Natural killer cell (primary cell): ENCODE measurements at regions not wholly inside any gene's neighbourhood (a gene's known extent, or its start where the extent isn't known, plus 50 kb on each side); places are given as distances from the start of the nearest gene placed in this dataset.

Source experiments
- ATAC-seq, 3 donors: fragments of 150-1000 bp in 2 of 3; fragments of 200-7000 bp in 1 of 3; cut with Tn5 transposase; 1 replicate in 1 of 3; 2 replicates in 2 of 3; pipeline ENCODE4 v1.10.0; 2021; ENCODE audit warnings: mild to moderate bottlenecking in 2 of 3, moderate library complexity in 2 of 3
- DNase-seq, 2 donors: peaks; one replicate each; pipeline versions ENCODE4 v3.0.0 to v3.0.0-alpha.2; 2013 to 2021; ENCODE audit warnings: mixed read lengths in 1 of 2
- H3K27ac ChIP-seq: one replicate; pipeline ENCODE4 v1.5.1; 2013; ENCODE audit warnings: mild to moderate bottlenecking, low read length
- H3K27me3 ChIP-seq: one replicate; pipeline ENCODE4 v1.6.1; 2013; ENCODE audit warnings: low read length; ENCODE audit not compliant: control insufficient read depth, insufficient read depth
- H3K36me3 ChIP-seq: one replicate; pipeline ENCODE4 v1.6.1; 2013; ENCODE audit warnings: low read length; ENCODE audit not compliant: control insufficient read depth, insufficient read depth
- H3K4me1 ChIP-seq: one replicate; pipeline ENCODE4 v1.6.1; 2013; ENCODE audit warnings: low read length; ENCODE audit not compliant: control insufficient read depth, insufficient read depth
- H3K4me3 ChIP-seq: one replicate; pipeline ENCODE4 v1.5.1; 2013; ENCODE audit warnings: low read length
- H3K9me3 ChIP-seq: one replicate; pipeline ENCODE4 v1.6.1; 2013; ENCODE audit warnings: low read length; ENCODE audit not compliant: control insufficient read depth, insufficient read depth
- H3K27ac Mint-ChIP-seq, 2 donors: one replicate each; pipeline ENCODE4 v1.8.0; 2022; ENCODE audit warnings: mild to moderate bottlenecking in 2 of 2, mixed read lengths in 2 of 2, moderate library complexity in 1 of 2
- H3K27me3 Mint-ChIP-seq, 2 donors: one replicate each; pipeline ENCODE4 v1.8.0; 2022; ENCODE audit warnings: low read depth in 2 of 2, mixed read lengths in 2 of 2
- H3K36me3 Mint-ChIP-seq: one replicate; pipeline ENCODE4 v1.8.0; 2022; ENCODE audit warnings: mixed read lengths
- H3K4me1 Mint-ChIP-seq, 2 donors: one replicate each; pipeline ENCODE4 v1.8.0; 2022; ENCODE audit warnings: mixed read lengths in 2 of 2
- H3K4me3 Mint-ChIP-seq: one replicate; pipeline ENCODE4 v1.8.0; 2022; ENCODE audit warnings: mild to moderate bottlenecking, moderate library complexity, mixed read lengths
- H3K9me3 Mint-ChIP-seq, 2 donors: one replicate each; pipeline ENCODE4 v1.8.0; 2022; ENCODE audit warnings: mixed read lengths in 2 of 2
- WGBS: methylation state at CpG from one replicate; pipeline ENCODE4 v1.1.7; 2013; ENCODE audit warnings: missing lambda C conversion rate; ENCODE audit not compliant: insufficient coverage; 5-methylcytosine and 5-hydroxymethylcytosine counted together
- intact Hi-C: fragments of 100-400 bp; cut with micrococcal nuclease; formaldehyde crosslinking; loops from one replicate; pipeline ENCODE4 v1.14.2; 2022
- TF ChIP-seq, protein P1 (sequence below): fragments of 200-600 bp; IDR thresholded peaks from one replicate; pipeline ENCODE4 v1.8.0; 2022; ENCODE audit warnings: antibody characterized with exemption

DNA sequence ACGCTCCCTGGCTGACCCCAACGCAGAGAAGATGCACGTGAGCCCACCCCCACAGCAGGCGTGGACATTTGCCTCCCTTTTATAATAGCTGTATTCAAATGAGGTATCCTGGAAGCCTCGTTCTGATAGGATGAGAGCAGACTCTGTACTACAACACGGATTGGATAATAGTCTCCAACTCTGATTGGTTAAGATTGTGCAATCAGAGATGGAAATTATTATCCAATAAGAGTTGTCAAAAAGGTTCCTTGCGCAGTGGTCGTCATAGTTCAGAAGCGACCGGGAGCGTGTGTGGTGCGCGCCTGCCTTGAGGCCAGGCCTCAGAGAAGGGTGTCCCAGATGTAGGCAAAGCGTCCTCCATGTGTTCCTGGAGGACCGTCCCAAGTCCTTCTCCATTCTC, 104.6 kb downstream of the USP22 start:
- Histone ChIP-seq H3K27me3 (no peaks in the 10 kb centered on the region), H3K27ac (no peak overlapping the region), H3K36me3 (no peaks in the 10 kb centered on the region), H3K9me3 (no peaks in the 10 kb centered on the region), H3K4me3 (no peak overlapping the region), H3K4me1 (no peaks in the 10 kb centered on the region)
- WGBS: 94% methylated on average over 15 of the region's 15 CpGs
- no peaks in the 10 kb centered on the region for H3K9me3 Mint-ChIP-seq
- H3K27ac Mint-ChIP-seq: no peak overlapping the region
- intact Hi-C loops: no loop called here
- H3K36me3 Mint-ChIP-seq: no peaks in the 10 kb centered on the region
- no peak overlapping the region for H3K4me3 Mint-ChIP-seq
- no peaks in the 10 kb centered on the region for H3K4me1 Mint-ChIP-seq
- DNase-seq: no peak
- TF ChIP-seq, protein P1, sequence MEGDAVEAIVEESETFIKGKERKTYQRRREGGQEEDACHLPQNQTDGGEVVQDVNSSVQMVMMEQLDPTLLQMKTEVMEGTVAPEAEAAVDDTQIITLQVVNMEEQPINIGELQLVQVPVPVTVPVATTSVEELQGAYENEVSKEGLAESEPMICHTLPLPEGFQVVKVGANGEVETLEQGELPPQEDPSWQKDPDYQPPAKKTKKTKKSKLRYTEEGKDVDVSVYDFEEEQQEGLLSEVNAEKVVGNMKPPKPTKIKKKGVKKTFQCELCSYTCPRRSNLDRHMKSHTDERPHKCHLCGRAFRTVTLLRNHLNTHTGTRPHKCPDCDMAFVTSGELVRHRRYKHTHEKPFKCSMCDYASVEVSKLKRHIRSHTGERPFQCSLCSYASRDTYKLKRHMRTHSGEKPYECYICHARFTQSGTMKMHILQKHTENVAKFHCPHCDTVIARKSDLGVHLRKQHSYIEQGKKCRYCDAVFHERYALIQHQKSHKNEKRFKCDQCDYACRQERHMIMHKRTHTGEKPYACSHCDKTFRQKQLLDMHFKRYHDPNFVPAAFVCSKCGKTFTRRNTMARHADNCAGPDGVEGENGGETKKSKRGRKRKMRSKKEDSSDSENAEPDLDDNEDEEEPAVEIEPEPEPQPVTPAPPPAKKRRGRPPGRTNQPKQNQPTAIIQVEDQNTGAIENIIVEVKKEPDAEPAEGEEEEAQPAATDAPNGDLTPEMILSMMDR: no peak
- ATAC-seq: no peak
- H3K27me3 Mint-ChIP-seq: peaks cover 6 to 8% of the 10 kb centered on the region in 2 donors

DNA sequence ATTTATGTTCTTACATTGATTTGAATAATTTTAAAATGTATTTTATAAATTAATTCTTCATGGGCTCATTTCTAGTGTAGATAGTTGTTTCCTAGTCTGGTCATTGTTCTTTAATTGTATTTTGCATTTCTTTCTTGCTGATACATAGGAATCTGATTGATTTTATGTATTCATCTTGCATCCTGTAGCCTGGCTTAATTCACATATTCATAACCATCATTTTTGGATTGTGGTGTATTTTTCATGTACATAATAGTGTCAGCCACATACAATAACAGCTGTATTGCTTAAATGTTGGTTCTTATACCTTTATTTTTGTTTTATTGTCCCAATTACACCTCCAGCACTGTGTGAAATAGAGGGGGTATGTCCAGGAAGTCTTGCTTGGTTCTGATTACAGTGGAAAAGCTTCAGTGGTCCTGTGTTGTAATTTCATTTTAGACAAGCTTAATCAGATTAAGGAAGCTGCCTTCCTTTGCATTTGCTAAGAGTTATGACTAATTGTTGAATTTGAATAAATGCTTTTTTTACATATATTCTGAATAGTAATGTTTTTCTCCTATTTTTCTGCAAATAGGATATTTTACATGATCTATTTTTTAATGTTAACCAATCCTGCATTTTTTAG, 103.7 kb downstream of the USP22 start:
- Histone ChIP-seq H3K4me3 (no peak overlapping the region), H3K36me3 (no peaks in the 10 kb centered on the region), H3K27ac (no peak overlapping the region), H3K4me1 (no peaks in the 10 kb centered on the region), H3K9me3 (no peaks in the 10 kb centered on the region), H3K27me3 (no peaks in the 10 kb centered on the region)
- no peak for DNase-seq
- H3K9me3 Mint-ChIP-seq: no peaks in the 10 kb centered on the region
- no peaks in the 10 kb centered on the region for H3K36me3 Mint-ChIP-seq
- H3K4me3 Mint-ChIP-seq: no peak overlapping the region
- H3K27me3 Mint-ChIP-seq: peaks cover 6 to 8% of the 10 kb centered on the region in 2 donors
- TF ChIP-seq, protein P1: no peak
- no peak overlapping the region for H3K27ac Mint-ChIP-seq
- no peak for ATAC-seq
- intact Hi-C loops: no loop called here
- H3K4me1 Mint-ChIP-seq: no peaks in the 10 kb centered on the region

DNA sequence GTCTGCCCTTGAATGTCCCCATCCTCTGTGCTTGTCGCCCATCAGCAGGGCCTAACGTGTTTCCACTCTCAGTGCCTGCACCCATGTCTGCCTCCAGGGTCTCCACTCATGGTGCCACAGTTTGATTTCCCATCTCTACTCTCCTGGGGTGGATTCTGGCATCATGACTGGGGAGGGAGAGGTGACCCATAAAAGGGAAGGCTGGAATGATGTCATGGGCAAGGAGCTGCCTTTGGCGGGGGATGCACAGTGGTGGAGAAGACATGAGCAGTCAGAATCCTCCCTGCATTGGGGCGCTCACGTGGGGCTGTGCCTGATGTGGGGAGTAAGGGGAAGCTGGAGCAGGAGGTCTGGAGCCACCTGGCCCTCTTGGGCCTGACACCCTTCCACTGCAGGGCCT, 100.9 kb downstream of the USP22 start:
- Mint-ChIP-seq H3K4me1 (no peaks in the 10 kb centered on the region), H3K27me3 (peaks cover 5 to 8% of the 10 kb centered on the region in 2 donors), H3K27ac (no peak overlapping the region), H3K36me3 (no peaks in the 10 kb centered on the region), H3K4me3 (no peak overlapping the region), H3K9me3 (no peaks in the 10 kb centered on the region)
- Histone ChIP-seq H3K4me3 (no peak overlapping the region), H3K9me3 (no peaks in the 10 kb centered on the region), H3K4me1 (no peaks in the 10 kb centered on the region), H3K27ac (no peak overlapping the region), H3K27me3 (no peaks in the 10 kb centered on the region), H3K36me3 (no peaks in the 10 kb centered on the region)
- WGBS: 87% methylated on average over 5 of the region's 5 CpGs
- intact Hi-C loops: no loop called here
- DNase-seq: no peak
- no peak for ATAC-seq
- TF ChIP-seq, protein P1: no peak
